AG04450 (cell line): ENCODE measurements at regions not wholly inside any gene's neighbourhood (a gene's known extent, or its start where the extent isn't known, plus 50 kb on each side); places are given as distances from the start of the nearest gene placed in this dataset.

ENCODE experiments used
- CTCF ChIA-PET: fragments of 300-600, 350-600 bp; formaldehyde crosslinking; extraction: SDS; loops from one replicate; lab custom pipeline; 2022; ENCODE audit warnings: antibody characterized with exemption, inconsistent platforms; lab: Charles Lee
- POLR2A ChIA-PET: fragments of 350-600 bp; formaldehyde crosslinking; extraction: SDS; loops from one replicate; lab custom pipeline; 2021; ENCODE audit warnings: antibody characterized with exemption, inconsistent platforms; lab: Yijun Ruan, JAX
- DNase-seq: peaks from one replicate; pipeline ENCODE4 v3.0.0-alpha.2; 2011; ENCODE audit warnings: low read depth, low spot score
- H3K27ac ChIP-seq: one replicate; pipeline ENCODE4 v1.5.1; 2012; ENCODE audit warnings: low read depth, low read length, control low read depth
- H3K27me3 ChIP-seq: one replicate; pipeline ENCODE4 v1.6.0; 2012; ENCODE audit warnings: low read length; ENCODE audit not compliant: control insufficient read depth, insufficient read depth
- H3K4me3 ChIP-seq: 2 replicates; pipeline ENCODE4 v1.5.1; 2011; ENCODE audit warnings: mild to moderate bottlenecking, low read depth, low read length, control low read depth
- H3K9me3 ChIP-seq: 2 replicates; pipeline ENCODE4 v1.5.1; 2012; ENCODE audit warnings: low read length; ENCODE audit not compliant: control insufficient read depth, insufficient read depth
- TF ChIP-seq, protein P1 (sequence below): IDR thresholded peaks from 2 replicates; pipeline ENCODE4 v1.5.1; 2011; ENCODE audit warnings: low read depth, low read length, control low read depth, inconsistent platforms

DNA sequence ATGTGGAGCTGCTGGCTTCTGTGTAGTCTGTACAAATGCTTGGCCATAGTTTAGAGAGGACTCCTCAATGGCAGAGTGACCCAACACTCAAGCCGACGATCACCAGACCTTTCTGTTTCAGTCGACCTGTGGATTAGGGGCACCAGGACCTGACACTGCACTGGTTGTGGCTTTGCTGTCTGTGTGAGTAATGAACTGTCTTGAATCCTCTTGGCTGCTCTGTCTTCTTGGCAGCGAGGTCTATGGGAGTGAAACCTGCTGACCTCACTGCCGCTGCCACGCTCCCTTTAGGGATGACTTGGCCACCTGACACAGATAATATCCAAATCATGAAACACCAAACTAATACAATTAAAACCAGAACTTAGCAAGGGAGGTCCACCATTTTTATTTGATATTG is 83.5 kb upstream of the C14orf180 start:
- no peaks in the 10 kb centered on the region for H3K27me3 ChIP-seq
- CTCF ChIA-PET = no interaction called here

DNA sequence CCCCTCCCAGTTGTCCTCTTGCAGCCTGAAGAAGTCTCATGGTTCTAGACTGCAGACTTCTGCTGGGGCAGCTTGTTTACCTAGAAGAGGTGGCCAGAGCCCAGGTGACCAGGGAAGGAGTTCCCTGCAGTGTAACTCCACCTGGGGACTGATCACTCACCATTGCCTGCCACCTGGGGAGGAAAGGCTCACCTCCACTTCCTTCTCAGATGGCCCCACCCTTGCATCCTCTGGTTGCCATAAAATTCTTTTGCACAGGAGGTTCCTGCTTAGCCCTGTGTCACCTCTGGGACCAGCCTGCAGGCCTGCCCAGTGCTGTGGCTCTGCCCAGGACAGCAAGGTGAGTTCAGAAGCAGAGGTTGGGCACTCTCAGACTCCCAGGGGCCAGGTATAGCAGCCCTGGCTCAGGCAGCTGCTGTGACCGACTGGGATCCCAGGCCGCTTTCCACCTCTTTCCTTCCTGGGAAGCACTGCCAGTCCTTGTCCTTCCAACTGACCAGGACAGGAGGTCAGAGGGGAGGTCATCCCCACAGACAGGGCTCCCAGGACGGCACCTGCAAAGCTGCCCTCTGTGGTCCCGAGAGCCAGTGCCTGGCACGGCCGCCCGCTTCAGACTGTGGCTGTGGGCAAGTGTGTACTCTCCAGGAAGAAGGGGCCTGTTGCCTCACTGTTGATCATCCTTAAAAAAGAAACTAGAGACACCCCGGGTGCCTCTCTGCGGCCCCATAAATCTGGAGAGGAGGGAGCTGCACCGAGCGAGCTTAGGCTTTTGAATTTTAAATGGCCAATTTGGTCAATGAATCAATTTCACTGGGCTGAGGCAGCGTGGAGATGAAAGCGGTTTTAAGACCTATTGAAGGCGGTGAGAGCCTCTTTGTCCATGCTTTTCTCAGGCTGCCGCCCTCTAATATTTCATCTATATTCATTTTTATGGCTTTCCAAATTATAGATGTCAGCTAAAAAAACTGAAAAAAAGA is 79.5 kb upstream of the C14orf180 start:
- Histone ChIP-seq H3K27ac (no peak overlapping the region), H3K9me3 (peaks cover 14% of the 10 kb centered on the region), H3K27me3 (no peaks in the 10 kb centered on the region), H3K4me3 (no peak overlapping the region)
- no peak for DNase-seq
- POLR2A ChIA-PET = no interaction called here
- TF ChIP-seq, protein P1, sequence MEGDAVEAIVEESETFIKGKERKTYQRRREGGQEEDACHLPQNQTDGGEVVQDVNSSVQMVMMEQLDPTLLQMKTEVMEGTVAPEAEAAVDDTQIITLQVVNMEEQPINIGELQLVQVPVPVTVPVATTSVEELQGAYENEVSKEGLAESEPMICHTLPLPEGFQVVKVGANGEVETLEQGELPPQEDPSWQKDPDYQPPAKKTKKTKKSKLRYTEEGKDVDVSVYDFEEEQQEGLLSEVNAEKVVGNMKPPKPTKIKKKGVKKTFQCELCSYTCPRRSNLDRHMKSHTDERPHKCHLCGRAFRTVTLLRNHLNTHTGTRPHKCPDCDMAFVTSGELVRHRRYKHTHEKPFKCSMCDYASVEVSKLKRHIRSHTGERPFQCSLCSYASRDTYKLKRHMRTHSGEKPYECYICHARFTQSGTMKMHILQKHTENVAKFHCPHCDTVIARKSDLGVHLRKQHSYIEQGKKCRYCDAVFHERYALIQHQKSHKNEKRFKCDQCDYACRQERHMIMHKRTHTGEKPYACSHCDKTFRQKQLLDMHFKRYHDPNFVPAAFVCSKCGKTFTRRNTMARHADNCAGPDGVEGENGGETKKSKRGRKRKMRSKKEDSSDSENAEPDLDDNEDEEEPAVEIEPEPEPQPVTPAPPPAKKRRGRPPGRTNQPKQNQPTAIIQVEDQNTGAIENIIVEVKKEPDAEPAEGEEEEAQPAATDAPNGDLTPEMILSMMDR = no peak
- CTCF ChIA-PET = no interaction called here

More for the DNA sequence above, 83.5 kb upstream of the C14orf180 start:
- H3K27ac ChIP-seq = no peak overlapping the region
- no peak overlapping the region for H3K4me3 ChIP-seq
- peaks cover 3% of the 10 kb centered on the region for H3K9me3 ChIP-seq
- TF ChIP-seq, protein P1 = no peak
- POLR2A ChIA-PET = no interaction called here
- DNase-seq = no peak

DNA sequence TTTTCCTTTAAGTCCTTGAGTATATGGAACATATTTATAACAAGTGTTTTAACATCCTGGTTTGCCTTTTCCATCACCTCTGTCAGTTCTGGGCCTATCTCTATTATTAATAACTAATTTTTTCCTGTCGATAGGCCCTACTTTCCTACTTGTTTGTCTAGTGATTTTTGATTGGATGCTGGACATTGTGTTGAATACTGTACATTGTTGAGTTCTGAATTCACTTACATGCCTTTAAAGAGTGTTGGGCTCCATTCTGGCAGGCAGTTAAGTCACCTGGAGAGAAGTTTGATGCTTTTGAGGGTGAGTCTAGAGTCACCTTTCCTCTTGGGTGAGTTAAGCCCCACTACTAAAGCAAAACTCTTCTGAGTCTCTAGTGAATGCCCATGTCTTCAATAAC is 77.5 kb upstream of the C14orf180 start:
- H3K4me3 ChIP-seq = no peak overlapping the region
- ChIA-PET POLR2A (no interaction called here), CTCF (no interaction called here)
- no peak overlapping the region for H3K27ac ChIP-seq
- H3K27me3 ChIP-seq = no peaks in the 10 kb centered on the region
- TF ChIP-seq, protein P1 = no peak
- DNase-seq = no peak
- H3K9me3 ChIP-seq = peaks cover 31% of the 10 kb centered on the region

DNA sequence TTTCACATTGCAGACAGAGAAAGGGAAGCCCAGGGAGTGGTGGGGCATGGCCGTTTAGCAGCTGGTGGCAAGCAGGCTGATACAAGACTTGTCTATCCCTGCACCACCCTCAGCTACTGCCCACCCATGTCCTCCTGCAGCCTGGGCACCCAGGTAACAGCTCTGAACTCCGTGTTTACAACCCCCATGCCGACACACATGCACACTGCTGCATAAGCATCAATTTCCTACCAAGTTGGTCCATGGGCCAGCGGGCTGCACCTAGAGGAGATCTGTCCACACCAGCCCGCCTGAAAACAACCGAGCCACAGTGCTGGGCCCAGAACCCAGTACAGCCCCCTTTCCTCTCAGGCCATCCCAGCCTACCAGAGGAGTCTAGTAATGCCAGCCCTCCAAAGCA is 75.9 kb upstream of the C14orf180 start:
- Histone ChIP-seq H3K27me3 (no peaks in the 10 kb centered on the region), H3K9me3 (peaks cover 33% of the 10 kb centered on the region), H3K4me3 (no peak overlapping the region), H3K27ac (no peak overlapping the region)
- TF ChIP-seq, protein P1 = no peak
- POLR2A ChIA-PET = no interaction called here
- no peak for DNase-seq
- CTCF ChIA-PET = no interaction called here

DNA sequence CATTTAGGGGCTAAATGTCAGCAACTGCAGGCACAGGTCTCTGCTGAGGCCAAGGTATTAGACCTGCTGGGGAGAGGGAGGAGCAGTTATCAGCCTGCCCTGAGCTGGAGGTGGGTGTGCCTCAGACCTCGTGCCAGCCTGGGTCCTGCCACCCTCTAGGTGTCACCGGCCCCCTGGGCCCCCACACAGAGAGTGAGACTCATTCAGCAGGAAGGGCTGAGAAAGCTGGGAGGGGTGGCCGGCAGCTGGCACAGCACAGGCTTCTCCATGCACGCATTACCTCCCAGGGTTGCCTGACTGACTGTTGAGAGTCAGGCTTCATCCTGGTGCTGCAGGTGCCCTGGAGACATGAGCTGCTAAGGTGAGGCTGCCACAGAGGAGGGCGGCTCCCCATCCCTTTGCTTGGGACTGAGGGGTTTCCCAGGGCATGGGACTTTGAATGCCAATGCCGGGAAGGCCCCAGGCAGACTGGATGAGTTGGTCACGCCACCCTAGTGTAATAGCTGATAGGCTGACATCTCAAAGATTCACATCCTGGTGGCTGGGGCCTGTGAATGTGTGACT is 75.3 kb upstream of the C14orf180 start:
- peaks cover 33% of the 10 kb centered on the region for H3K9me3 ChIP-seq
- DNase-seq = no peak
- CTCF ChIA-PET = no interaction called here

More for the DNA sequence above, 75.3 kb upstream of the C14orf180 start:
- no peak overlapping the region for H3K4me3 ChIP-seq
- H3K27me3 ChIP-seq = no peaks in the 10 kb centered on the region
- TF ChIP-seq, protein P1 = no peak
- no peak overlapping the region for H3K27ac ChIP-seq
- POLR2A ChIA-PET = no interaction called here
